OCI-LY1 (cell line): ENCODE measurements at regions not wholly inside any gene's neighbourhood (a gene's known extent, or its start where the extent isn't known, plus 50 kb on each side); places are given as distances from the start of the nearest gene placed in this dataset.

Experiments
- H2AFZ ChIP-seq: fragments of 200-600 bp; sonication (generic), shearing (Covaris generic); 2 replicates; pipeline ENCODE4 v1.6.0; 2014; ENCODE audit warnings: antibody characterized with exemption, mild to moderate bottlenecking, low read length
- H3F3A ChIP-seq: fragments of 200-600 bp; sonication (generic), shearing (Covaris generic); 2 replicates; pipeline ENCODE4 v1.6.0; 2014; ENCODE audit warnings: mild to moderate bottlenecking, antibody characterized with exemption, low read length, moderate library complexity; ENCODE audit not compliant: insufficient read depth
- H3K27ac ChIP-seq: fragments of 200-600 bp; sonication (generic); 2 replicates; pipeline ENCODE4 v1.5.1; 2014; ENCODE audit warnings: low read length, mixed run types, mild to moderate bottlenecking, low read depth; ENCODE audit not compliant: poor library complexity, severe bottlenecking
- H3K27me3 ChIP-seq: fragments of 200-600 bp; sonication (generic); 2 replicates; pipeline ENCODE4 v1.6.0; 2014; ENCODE audit warnings: antibody characterized with exemption, mild to moderate bottlenecking, low read length, moderate library complexity; ENCODE audit not compliant: insufficient read depth
- H3K36me3 ChIP-seq: fragments of 200-600 bp; sonication (generic); 2 replicates; pipeline ENCODE4 v1.6.1; 2014; ENCODE audit warnings: mild to moderate bottlenecking, antibody characterized with exemption, low read length, moderate library complexity, mixed read lengths; ENCODE audit not compliant: insufficient read depth
- H3K4me1 ChIP-seq: fragments of 200-600 bp; sonication (generic); 2 replicates; pipeline ENCODE4 v1.5.1; 2014; ENCODE audit warnings: mild to moderate bottlenecking, low read length, moderate library complexity; ENCODE audit not compliant: insufficient read depth, severe bottlenecking
- H3K4me2 ChIP-seq: fragments of 200-600 bp; sonication (generic), shearing (Covaris generic); 2 replicates; pipeline ENCODE4 v1.6.1; 2014; ENCODE audit warnings: low read length
- H3K4me3 ChIP-seq: fragments of 200-600 bp; sonication (generic); 2 replicates; pipeline ENCODE4 v1.5.1; 2014; ENCODE audit warnings: low read length, low read depth, mild to moderate bottlenecking, mixed read lengths; ENCODE audit not compliant: poor library complexity, severe bottlenecking
- H3K79me2 ChIP-seq: fragments of 200-600 bp; shearing (Covaris generic); 2 replicates; pipeline ENCODE4 v1.6.1; 2016; ENCODE audit warnings: mixed run types, low read length, mixed read lengths; ENCODE audit not compliant: insufficient read depth
- H3K9ac ChIP-seq: fragments of 200-600 bp; sonication (generic), shearing (Covaris generic); 2 replicates; pipeline ENCODE4 v1.6.1; 2014; ENCODE audit warnings: mild to moderate bottlenecking, low read length, mixed read lengths
- H3K9me2 ChIP-seq: fragments of 200-600 bp; sonication (generic), shearing (Covaris generic); 2 replicates; pipeline ENCODE4 v1.6.1; 2014; ENCODE audit warnings: low read depth, mild to moderate bottlenecking, low read length, mixed read lengths
- H3K9me3 ChIP-seq: fragments of 200-600 bp; shearing (Covaris generic); 2 replicates; pipeline ENCODE4 v1.6.1; 2014; ENCODE audit warnings: low read length, mixed read lengths
- H4K20me1 ChIP-seq: fragments of 200-600 bp; sonication (generic), shearing (Covaris generic); 2 replicates; pipeline ENCODE4 v1.6.0; 2016; ENCODE audit warnings: mild to moderate bottlenecking, low read length; ENCODE audit not compliant: insufficient read depth
- CTCF ChIP-seq: fragments of 200-600 bp; sonication (generic), shearing (Covaris generic); IDR thresholded peaks from 2 replicates; pipeline ENCODE4 v1.5.1; 2017; ENCODE audit warnings: mild to moderate bottlenecking, antibody characterized with exemption, low read length, moderate library complexity, mixed read lengths
- EZH2 ChIP-seq: fragments of 200-600 bp; sonication (generic), shearing (Covaris generic); IDR thresholded peaks from 2 replicates; pipeline ENCODE4 v1.8.0; 2017; ENCODE audit warnings: borderline replicate concordance, mixed run types, mild to moderate bottlenecking, antibody characterized with exemption, low read length, moderate library complexity, mixed read lengths

- TF ChIP-seq CTCF (no peak), EZH2 (no peak)
- H3K27me3 ChIP-seq: no peaks in the 10 kb centered on the region
Measured at GRCh38 chr11:28598531-28598930, 490.3 kb downstream of the METTL15 start.

GRCh38 chr11:28596816-28597215 is 488.6 kb downstream of the METTL15 start:
- no peaks in the 10 kb centered on the region for H3F3A ChIP-seq
- H3K9me2 ChIP-seq: no peaks in the 10 kb centered on the region
- H3K9me3 ChIP-seq: no peaks in the 10 kb centered on the region
- no peaks in the 10 kb centered on the region for H3K79me2 ChIP-seq
- no peaks in the 10 kb centered on the region for H3K36me3 ChIP-seq
- no peak overlapping the region for H2AFZ ChIP-seq
- no peak for TF ChIP-seq EZH2
- no peaks in the 10 kb centered on the region for H3K4me1 ChIP-seq
- no peaks in the 10 kb centered on the region for H4K20me1 ChIP-seq
- no peak overlapping the region for H3K4me3 ChIP-seq
- H3K27me3 ChIP-seq: no peaks in the 10 kb centered on the region
- H3K27ac ChIP-seq: no peak overlapping the region
- no peak overlapping the region for H3K4me2 ChIP-seq
- no peak overlapping the region for H3K9ac ChIP-seq

More at GRCh38 chr11:28598531-28598930, 490.3 kb downstream of the METTL15 start:
- no peak overlapping the region for H2AFZ ChIP-seq
- no peaks in the 10 kb centered on the region for H3K4me1 ChIP-seq
- H3F3A ChIP-seq: no peaks in the 10 kb centered on the region
- H3K27ac ChIP-seq: no peak overlapping the region
- H3K4me2 ChIP-seq: no peak overlapping the region
- no peaks in the 10 kb centered on the region for H3K9me3 ChIP-seq
- H3K36me3 ChIP-seq: no peaks in the 10 kb centered on the region
- no peak overlapping the region for H3K4me3 ChIP-seq
- H3K79me2 ChIP-seq: no peaks in the 10 kb centered on the region
- H4K20me1 ChIP-seq: no peaks in the 10 kb centered on the region
- H3K9me2 ChIP-seq: no peaks in the 10 kb centered on the region
- no peak overlapping the region for H3K9ac ChIP-seq

- Histone ChIP-seq H3K79me2 (no peaks in the 10 kb centered on the region), H3K9me3 (no peaks in the 10 kb centered on the region), H3K27me3 (no peaks in the 10 kb centered on the region), H3K27ac (no peak overlapping the region), H3K9me2 (no peaks in the 10 kb centered on the region), H3K36me3 (no peaks in the 10 kb centered on the region), H3K4me3 (no peak overlapping the region), H3K4me1 (no peaks in the 10 kb centered on the region), H3K4me2 (no peak overlapping the region), H3F3A (no peaks in the 10 kb centered on the region), H2AFZ (no peak overlapping the region), H4K20me1 (no peaks in the 10 kb centered on the region), H3K9ac (no peak overlapping the region)
- no peak for TF ChIP-seq CTCF
- no peak for TF ChIP-seq EZH2
Measured at GRCh38 chr11:28592141-28592540, 484.0 kb downstream of the METTL15 start.

GRCh38 chr11:28584992-28585391 is 476.8 kb downstream of the METTL15 start:
- Histone ChIP-seq H4K20me1 (no peaks in the 10 kb centered on the region), H2AFZ (no peak overlapping the region), H3K4me3 (no peak overlapping the region), H3K27ac (no peak overlapping the region), H3K36me3 (no peaks in the 10 kb centered on the region), H3K79me2 (no peaks in the 10 kb centered on the region), H3K9me3 (no peaks in the 10 kb centered on the region), H3K9me2 (no peaks in the 10 kb centered on the region), H3K9ac (no peak overlapping the region), H3K27me3 (no peaks in the 10 kb centered on the region), H3F3A (no peaks in the 10 kb centered on the region), H3K4me1 (no peaks in the 10 kb centered on the region), H3K4me2 (no peak overlapping the region)
- TF ChIP-seq EZH2: no peak
- TF ChIP-seq CTCF: no peak
